ENCODE measurements at regions not wholly inside any gene's neighbourhood (a gene's known extent, or its start where the extent isn't known, plus 50 kb on each side); places are given as distances from the start of the nearest gene placed in this dataset.
"Not testable (repeated sequence)": the region's sequence is repeated elsewhere in the genome, so short reads cannot be mapped to it uniquely, and the experiment has no call there.

DNA sequence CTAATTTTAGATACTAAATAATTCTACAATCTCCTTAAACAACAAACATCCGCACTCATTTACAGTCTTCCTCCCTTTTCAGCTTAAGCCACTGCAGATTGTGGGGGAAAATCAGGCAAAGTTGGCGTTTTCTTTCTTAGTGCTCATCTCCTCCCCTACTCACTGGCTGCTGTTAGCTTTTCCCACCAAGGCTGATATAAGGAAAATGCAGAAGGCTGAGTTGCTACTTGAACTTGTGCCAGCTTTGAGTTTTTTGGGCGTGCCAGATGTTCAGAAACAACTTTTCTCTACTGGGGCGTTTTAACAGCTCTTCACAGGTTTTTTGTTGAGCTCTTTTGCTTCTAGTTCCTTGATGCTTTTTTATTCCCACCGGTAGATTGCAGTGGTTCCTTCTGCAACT lies 222.0 kb downstream of the PYDC2 start:
- Histone ChIP-seq H3F3A (ENCODE audit: control insufficient read depth, insufficient read depth) (no peaks in the 10 kb centered on the region), H3K27me3 (ENCODE audit: control insufficient read depth, low read length) (no peaks in the 10 kb centered on the region; the same call in 1 of the 2 replicates), H3K9me2 (replicated peaks; ENCODE audit: control insufficient read depth, low read length) (no peaks in the 10 kb centered on the region), H3K9me3 (ENCODE audit: control insufficient read depth, insufficient read depth, low read length) (no peaks in the 10 kb centered on the region), H3K4me3 (ENCODE audit: low read length) (no peak overlapping the region), H3K79me2 (ENCODE audit: control insufficient read depth, low read length) (no peaks in the 10 kb centered on the region), H3K36me3 (ENCODE audit: control insufficient read depth, low read length) (no peaks in the 10 kb centered on the region), H4K20me1 (ENCODE audit: control insufficient read depth, insufficient read depth, low read depth, low read length) (no peaks in the 10 kb centered on the region), H3K27ac (ENCODE audit: low read depth, low read length) (no peak overlapping the region), H3K4me1 (ENCODE audit: control insufficient read depth, low read length) (no peaks in the 10 kb centered on the region), H3K4me2 (ENCODE audit: low read length) (no peak overlapping the region)
- no peak for TF ChIP-seq EZH2phosphoT487 (IDR thresholded peaks at IDR 0.05; ENCODE audit: borderline replicate concordance, low read length)
- TF ChIP-seq, protein P1, sequence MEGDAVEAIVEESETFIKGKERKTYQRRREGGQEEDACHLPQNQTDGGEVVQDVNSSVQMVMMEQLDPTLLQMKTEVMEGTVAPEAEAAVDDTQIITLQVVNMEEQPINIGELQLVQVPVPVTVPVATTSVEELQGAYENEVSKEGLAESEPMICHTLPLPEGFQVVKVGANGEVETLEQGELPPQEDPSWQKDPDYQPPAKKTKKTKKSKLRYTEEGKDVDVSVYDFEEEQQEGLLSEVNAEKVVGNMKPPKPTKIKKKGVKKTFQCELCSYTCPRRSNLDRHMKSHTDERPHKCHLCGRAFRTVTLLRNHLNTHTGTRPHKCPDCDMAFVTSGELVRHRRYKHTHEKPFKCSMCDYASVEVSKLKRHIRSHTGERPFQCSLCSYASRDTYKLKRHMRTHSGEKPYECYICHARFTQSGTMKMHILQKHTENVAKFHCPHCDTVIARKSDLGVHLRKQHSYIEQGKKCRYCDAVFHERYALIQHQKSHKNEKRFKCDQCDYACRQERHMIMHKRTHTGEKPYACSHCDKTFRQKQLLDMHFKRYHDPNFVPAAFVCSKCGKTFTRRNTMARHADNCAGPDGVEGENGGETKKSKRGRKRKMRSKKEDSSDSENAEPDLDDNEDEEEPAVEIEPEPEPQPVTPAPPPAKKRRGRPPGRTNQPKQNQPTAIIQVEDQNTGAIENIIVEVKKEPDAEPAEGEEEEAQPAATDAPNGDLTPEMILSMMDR (IDR thresholded peaks at IDR 0.05; ENCODE audit: low read depth, low read length, poor library complexity, severe bottlenecking) = no peak

DNA sequence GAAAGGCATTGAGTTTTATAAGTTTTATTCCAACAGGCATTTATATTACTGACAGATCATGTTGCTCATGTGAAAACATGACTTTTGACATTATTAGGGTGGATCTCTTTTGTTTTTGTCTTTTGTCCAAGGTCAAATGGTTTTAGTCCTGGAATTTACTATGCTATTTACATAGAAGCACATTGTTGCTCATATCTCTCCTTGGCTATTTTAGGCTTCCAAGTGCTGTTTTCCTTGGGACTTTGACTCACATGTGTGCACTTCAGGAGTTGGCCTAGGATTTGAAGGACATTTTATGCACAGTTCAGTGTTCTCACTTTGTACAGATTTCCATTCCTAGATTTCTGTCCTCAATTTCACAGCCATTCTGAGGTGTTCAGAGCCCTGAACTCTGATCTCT lies 225.7 kb downstream of the PYDC2 start:
- no peaks in the 10 kb centered on the region for H3K9me2 ChIP-seq (replicated peaks; ENCODE audit: control insufficient read depth, low read length)
- no peaks in the 10 kb centered on the region for H3K4me1 ChIP-seq (ENCODE audit: control insufficient read depth, low read length)
- no peaks in the 10 kb centered on the region for H3K9me3 ChIP-seq (ENCODE audit: control insufficient read depth, insufficient read depth, low read length)
- H3K4me3 ChIP-seq (ENCODE audit: low read length) = no peak overlapping the region
- H3K4me2 ChIP-seq (ENCODE audit: low read length) = no peak overlapping the region
- TF ChIP-seq EZH2phosphoT487 (IDR thresholded peaks at IDR 0.05; ENCODE audit: borderline replicate concordance, low read length) = no peak
- TF ChIP-seq, protein P1 (IDR thresholded peaks at IDR 0.05; ENCODE audit: low read depth, low read length, poor library complexity, severe bottlenecking) = no peak
- no peaks in the 10 kb centered on the region for H4K20me1 ChIP-seq (ENCODE audit: control insufficient read depth, insufficient read depth, low read depth, low read length)
- H3K79me2 ChIP-seq (ENCODE audit: control insufficient read depth, low read length) = no peaks in the 10 kb centered on the region
- H3F3A ChIP-seq (ENCODE audit: control insufficient read depth, insufficient read depth) = no peaks in the 10 kb centered on the region
- H3K27me3 ChIP-seq (ENCODE audit: control insufficient read depth, low read length) = no peaks in the 10 kb centered on the region
- H3K27ac ChIP-seq (ENCODE audit: low read depth, low read length) = no peak overlapping the region
- no peaks in the 10 kb centered on the region for H3K36me3 ChIP-seq (ENCODE audit: control insufficient read depth, low read length)

DNA sequence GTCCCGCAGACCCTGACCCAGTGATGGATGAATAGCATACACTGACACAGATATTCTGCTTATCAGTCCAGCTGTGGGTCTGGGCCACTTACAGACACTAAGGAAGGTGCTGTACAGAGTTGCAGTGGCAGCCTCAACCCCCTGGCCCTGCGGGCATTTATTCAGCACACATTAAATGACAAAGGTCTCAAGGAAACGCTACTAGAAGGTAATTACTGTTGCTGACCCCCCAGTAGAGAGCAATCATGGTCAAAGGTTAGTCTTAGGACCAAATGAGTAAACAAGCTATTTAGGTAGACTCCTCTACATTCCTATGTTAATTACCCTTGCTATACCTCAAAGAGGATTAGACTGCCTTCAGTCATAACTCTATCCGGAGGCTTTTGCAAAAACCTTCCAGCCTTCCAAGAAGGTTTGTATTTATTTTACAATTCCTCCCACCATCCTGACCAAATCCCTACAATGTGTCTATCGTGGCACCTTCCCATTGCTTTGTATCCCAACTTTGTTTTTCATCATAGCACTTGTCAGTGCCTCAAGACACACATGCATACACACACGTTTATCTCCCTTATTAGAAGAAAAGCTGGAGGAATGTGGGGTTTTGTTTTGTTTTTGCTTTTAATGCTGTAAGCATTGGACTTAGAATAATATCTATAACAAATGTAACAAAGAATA lies 227.9 kb downstream of the PYDC2 start:
- H3F3A ChIP-seq (ENCODE audit: control insufficient read depth, insufficient read depth) = no peaks in the 10 kb centered on the region
- no peaks in the 10 kb centered on the region for H3K9me2 ChIP-seq (replicated peaks; ENCODE audit: control insufficient read depth, low read length)
- no peaks in the 10 kb centered on the region for H3K4me1 ChIP-seq (ENCODE audit: control insufficient read depth, low read length)
- no peaks in the 10 kb centered on the region for H3K79me2 ChIP-seq (ENCODE audit: control insufficient read depth, low read length)
- H3K9me3 ChIP-seq (ENCODE audit: control insufficient read depth, insufficient read depth, low read length) = no peaks in the 10 kb centered on the region
- no peaks in the 10 kb centered on the region for H3K27me3 ChIP-seq (ENCODE audit: control insufficient read depth, low read length)
- no peak overlapping the region for H3K4me2 ChIP-seq (ENCODE audit: low read length)
- no peaks in the 10 kb centered on the region for H3K36me3 ChIP-seq (ENCODE audit: control insufficient read depth, low read length)
- H3K4me3 ChIP-seq (ENCODE audit: low read length) = no peak overlapping the region
- H4K20me1 ChIP-seq (ENCODE audit: control insufficient read depth, insufficient read depth, low read depth, low read length) = no peaks in the 10 kb centered on the region
- no peak overlapping the region for H3K27ac ChIP-seq (ENCODE audit: low read depth, low read length)
- TF ChIP-seq EZH2phosphoT487 (IDR thresholded peaks at IDR 0.05; ENCODE audit: borderline replicate concordance, low read length) = no peak
- TF ChIP-seq, protein P1 (IDR thresholded peaks at IDR 0.05; ENCODE audit: low read depth, low read length, poor library complexity, severe bottlenecking) = no peak

DNA sequence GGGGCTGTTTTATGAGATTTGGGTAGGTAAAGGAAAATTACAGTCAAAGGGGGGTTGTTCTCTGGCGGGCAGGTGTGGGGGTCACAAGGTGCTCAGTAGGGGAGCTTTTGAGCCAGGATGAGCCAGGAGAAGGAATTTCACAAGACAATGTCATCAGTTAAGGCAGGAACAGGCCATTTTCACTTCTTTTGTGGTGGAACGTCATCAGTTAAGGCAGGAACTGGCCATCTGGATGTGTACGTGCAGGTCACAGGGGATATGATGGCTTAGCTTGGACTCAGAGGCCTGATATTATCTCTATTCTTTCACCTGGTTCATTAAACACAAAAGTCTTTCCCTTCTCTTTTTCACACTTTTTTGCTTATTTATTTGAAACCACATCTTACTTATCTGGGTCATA lies 230.2 kb downstream of the PYDC2 start:
- not testable (repeated sequence) for H3K4me2 ChIP-seq (ENCODE audit: low read length)

More for the DNA sequence above, 230.2 kb downstream of the PYDC2 start:
- not testable (repeated sequence) for H3K27me3 ChIP-seq (ENCODE audit: control insufficient read depth, low read length); H3K4me1 ChIP-seq (ENCODE audit: control insufficient read depth, low read length); H3K9me2 ChIP-seq (replicated peaks; ENCODE audit: control insufficient read depth, low read length); H3F3A ChIP-seq (ENCODE audit: control insufficient read depth, insufficient read depth); H3K27ac ChIP-seq (ENCODE audit: low read depth, low read length); H3K4me3 ChIP-seq (ENCODE audit: low read length); H4K20me1 ChIP-seq (ENCODE audit: control insufficient read depth, insufficient read depth, low read depth, low read length); H3K9me3 ChIP-seq (ENCODE audit: control insufficient read depth, insufficient read depth, low read length); H3K79me2 ChIP-seq (ENCODE audit: control insufficient read depth, low read length); H3K36me3 ChIP-seq (ENCODE audit: control insufficient read depth, low read length)

Measured in DOHH2 (cell line).